NCI-H2029 (cell line): ENCODE measurements at regions not wholly inside any gene's neighbourhood (a gene's known extent, or its start where the extent isn't known, plus 50 kb on each side); places are given as distances from the start of the nearest gene placed in this dataset.

Experiments
- DNase-seq: peaks from one replicate; lab custom pipeline; 2025; lab: John Stamatoyannopoulos, UW

DNA sequence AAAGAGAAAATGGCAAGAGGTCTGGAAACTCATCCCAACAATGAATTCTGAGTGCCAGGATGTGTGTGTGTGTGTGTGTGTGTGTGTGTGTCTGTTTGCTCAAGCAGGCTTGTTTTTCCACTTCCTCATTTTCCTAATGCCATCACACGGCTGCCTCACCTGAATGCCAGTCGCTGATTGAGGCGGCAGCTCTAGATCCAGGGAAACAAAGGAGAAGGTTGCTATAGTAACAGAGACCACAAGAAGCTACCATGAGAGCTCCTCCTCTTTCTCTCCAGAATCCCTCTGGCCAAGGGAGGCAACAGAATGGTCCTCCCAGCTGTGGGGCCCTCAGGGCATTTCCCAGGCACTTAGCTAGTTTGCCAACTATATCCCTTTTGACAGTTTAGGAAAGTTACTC is 241.1 kb upstream of the TSHZ2 start:
- peak; percentile 65 for DNase-seq

DNA sequence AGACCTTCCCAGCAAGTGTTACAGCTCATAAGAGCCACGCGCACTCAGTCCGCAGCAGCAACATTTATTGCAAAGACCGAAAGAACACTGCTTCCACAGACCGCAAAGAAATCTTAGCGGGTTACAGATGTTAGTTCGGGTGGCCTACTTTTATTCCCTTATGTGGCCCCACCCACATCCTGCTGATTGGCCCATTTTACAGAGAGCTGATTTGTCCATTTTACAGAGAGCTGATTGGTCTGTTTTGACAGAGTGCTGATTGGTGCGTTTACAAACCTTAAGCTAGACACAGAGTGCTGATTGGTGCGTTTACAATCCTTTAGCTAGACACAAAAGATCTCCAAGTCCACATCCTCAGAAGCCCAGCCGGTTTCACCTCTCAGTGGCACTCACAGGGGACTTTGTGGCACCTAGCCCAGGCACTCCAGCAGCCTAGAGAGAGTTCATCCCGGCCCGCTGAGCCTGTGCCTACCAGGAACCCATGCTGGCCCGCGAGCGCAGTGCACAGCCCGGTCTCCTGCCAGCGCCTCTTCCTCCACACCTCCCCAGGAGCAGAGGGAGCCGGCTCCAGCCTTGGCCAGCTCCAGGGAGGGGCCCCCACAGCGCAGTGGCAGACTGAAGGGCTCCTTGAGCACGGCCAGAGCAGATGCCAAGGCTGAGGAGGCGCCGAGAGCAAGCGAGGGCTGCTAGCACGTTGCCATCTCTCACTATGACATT is 244.3 kb upstream of the TSHZ2 start:
- no peak for DNase-seq

DNA sequence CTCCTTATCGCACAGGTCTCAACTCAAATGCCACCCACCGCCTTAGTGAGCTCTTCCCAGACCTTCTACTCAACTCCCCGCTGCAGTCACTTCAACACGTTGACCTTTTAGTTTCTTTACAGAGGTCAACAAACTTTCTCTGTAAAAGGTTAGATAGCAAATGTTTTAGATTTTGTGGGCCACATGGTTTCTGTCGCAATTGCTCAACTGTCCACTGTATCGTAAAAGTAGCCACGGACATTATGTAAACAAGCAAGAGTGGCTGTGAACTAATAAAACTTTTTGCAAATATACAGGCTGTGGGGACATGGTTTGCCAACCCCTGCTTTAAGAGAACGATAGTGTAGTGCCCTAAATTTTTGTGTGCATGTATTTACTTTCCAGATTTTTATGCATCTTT is 247.6 kb upstream of the TSHZ2 start:
- DNase-seq = no peak

DNA sequence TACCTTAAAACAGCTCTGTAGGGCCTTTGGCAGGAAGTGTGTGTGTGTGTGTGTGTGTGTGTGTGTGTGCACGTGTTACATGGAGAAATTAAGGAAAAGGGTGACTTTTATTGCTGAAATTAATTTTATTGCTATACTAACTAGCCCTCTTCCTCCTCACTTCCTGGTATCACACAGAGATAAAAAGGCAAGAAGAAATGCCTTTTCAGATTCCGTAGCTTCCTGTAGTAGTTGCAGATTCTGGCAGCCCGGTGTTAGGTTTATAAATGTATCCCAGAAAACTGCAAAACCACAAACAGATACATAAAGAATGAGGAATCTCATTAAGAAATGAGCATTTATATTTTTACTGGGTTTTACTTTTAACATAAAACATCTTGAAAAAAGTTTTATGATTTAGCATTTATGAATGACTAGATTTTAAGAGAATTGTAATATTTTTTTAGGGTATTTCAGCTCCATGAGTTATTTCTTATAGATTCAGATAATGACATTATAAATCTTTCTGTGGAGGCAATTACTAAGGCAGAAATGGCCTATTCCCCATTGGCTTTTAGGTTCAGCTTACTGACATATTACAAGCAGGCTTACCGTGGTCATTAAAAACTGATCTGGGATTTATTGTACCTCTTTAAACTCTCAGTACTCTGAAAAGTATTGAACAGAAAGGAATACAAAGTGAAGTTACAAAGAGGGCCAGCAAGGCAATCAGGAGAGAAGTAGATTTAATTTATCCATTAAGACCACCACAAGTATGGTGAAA is 249.1 kb upstream of the TSHZ2 start:
- DNase-seq = no peak

DNA sequence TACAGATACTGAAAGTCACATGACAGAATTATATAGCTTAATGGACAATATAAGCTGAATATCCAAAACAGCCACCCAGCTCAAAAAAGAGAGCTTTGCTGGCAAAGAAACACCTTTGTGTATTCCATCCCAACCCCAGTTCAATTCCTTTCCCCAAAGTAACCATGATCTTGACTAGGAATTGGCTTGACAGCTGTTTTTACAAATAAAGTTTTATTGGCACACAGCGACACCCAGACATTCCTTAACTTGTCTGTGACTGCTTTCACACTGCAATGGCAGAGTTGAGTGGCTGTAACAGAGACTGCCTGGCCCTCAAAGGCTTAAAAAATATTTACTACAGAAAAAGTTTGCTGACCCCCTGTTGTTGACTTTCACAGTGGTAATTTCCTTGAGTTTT is 264.0 kb upstream of the TSHZ2 start:
- no peak for DNase-seq

DNA sequence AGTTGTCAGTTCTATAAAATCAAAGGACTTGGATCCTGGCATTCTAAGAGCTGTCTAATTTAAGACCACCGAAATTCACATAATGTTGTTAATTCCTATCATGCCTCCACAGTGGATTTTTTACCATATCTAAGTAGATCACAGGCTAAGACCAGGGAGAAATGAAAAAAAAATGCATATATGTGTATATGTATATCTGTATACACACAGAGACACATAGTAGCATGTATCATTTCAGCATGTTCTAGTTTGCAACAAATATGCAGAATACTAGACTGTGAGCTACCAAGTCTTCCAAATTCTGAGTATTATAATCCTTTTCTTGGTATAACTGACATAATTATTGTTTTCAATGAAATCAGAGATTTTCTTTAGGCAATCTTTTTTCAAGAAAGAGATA is 267.6 kb upstream of the TSHZ2 start:
- no peak for DNase-seq

DNA sequence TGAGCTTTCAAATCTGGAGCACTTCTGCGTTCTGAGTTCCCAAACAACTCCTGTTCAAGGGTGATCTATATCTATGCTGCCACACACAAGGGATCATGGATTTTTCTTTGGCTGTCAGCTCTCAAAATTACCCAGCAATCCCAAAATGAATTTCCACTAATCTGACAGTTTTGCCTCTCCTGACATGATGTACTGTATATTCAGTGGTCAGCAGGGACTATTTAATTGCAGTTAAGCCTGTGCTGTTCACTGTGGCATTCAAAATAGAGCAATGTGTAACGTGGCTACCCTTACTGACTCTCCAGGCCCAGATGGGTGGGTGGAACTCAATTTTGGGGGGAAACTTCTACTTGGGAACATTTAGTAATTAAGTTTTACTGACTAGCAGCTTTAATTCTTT is 283.8 kb upstream of the TSHZ2 start:
- no peak for DNase-seq

DNA sequence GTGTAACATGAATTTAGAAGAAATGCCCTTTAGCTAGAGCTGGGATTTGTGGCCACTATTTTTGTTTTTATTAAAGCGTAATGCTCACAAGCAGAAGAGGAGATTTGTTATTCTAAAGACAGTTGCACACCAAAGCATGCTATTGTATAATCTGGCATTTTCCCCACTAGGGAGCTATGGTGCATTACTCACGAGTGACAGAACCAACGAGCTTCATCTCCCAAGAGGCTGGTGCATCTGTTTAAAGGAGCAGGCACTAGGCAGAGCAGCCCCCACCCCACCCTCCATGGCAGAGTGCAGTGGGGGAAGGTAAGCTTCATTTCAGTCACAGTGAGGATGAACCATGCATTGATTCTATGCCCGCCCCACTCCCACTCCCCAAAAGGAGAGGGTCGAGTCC is 287.3 kb upstream of the TSHZ2 start:
- DNase-seq = no peak

DNA sequence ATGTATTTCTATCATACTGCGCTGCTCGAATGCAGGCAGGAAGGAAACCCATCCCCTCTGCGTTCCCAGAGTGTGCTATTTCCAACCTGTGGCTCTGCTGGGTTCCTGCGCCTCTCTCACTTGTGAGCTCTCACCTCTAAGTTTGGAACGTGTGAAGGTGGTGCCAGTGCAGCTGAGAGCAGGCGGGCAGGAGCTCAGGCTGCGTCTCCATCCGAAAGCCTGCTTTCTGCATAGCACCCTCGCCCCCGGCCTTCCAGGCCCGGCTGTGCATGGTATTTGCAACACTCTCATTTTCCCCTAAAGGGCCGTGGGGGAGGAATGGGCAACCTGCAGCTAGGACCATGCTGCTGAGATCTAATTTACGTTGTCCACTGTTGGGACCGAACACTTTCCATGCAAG is 288.0 kb upstream of the TSHZ2 start:
- DNase-seq = no peak

DNA sequence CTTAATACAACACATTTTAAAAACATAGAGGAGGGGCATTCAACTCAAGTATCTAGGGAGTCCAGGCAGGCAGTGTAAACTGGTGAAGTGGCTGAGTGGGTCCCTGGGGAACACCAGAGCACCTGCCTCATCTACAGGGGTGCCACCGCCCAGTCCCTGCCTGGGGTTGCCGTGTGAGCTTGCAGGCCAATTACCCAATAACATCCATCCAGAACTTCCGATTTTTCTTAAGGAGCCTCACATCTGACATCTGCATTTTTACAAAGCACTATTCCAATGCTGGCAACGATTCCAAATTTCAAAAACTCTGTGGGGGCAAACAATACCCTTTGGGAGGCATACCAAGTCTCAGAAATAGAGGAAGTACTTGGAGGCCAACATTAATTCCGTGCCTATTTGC is 288.4 kb upstream of the TSHZ2 start:
- DNase-seq = no peak

DNA sequence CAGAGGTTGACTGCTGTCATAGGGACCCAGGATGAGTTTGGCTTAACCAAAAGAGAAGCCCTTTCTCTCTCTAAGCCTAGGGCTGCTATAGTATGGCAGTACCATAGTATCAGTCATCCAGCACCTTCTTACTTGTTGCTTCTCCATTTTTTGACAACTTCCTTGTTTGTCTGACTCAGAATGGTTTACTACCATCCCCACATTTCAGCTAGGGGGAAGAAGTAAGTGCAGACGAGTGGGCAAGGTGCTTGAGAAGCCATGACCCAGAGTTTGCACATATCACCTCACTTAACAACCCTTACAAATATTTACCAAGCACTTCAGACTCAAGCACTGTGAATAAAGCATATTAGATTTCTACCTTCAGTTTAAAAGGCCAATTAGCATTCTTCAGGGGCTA is 289.9 kb upstream of the TSHZ2 start:
- peak; percentile 95 for DNase-seq

DNA sequence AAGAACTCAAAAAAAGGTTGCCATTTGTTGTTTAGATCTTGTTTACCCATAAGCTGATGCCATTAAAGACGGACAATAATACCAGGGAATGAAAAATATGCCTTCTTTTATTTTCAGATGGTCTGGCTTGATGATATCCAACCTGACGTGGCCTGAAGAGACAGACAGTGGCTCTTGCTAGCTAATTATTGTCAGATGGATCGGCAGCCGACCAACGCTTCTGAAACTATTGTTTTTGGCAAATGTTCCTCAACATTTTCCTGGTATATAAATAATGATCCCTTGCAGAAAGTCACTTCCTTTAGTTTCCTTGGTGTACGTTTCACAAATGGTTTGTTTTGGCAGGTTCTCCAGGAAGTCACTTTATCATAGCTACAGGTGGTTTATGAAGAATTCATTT is 290.9 kb upstream of the TSHZ2 start:
- DNase-seq = peak; percentile 79

DNA sequence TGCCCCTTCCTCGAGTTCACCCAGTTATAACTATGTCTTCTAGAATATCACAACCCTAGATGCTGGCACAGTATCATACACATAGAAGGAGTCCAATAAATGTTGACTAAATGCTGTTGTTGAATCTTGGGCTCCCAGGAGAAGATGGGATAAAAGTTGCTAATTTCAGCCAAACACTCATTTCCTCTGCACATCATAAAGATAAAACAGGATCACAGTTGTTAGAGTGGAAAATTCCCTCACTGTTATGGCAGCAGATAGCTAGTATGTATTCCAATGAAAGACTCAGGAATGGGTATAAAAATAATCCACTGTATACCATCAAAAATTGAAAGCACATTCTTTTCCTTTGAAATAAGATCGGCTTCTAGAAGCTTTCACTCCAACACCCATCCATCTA is 294.9 kb upstream of the TSHZ2 start:
- no peak for DNase-seq

DNA sequence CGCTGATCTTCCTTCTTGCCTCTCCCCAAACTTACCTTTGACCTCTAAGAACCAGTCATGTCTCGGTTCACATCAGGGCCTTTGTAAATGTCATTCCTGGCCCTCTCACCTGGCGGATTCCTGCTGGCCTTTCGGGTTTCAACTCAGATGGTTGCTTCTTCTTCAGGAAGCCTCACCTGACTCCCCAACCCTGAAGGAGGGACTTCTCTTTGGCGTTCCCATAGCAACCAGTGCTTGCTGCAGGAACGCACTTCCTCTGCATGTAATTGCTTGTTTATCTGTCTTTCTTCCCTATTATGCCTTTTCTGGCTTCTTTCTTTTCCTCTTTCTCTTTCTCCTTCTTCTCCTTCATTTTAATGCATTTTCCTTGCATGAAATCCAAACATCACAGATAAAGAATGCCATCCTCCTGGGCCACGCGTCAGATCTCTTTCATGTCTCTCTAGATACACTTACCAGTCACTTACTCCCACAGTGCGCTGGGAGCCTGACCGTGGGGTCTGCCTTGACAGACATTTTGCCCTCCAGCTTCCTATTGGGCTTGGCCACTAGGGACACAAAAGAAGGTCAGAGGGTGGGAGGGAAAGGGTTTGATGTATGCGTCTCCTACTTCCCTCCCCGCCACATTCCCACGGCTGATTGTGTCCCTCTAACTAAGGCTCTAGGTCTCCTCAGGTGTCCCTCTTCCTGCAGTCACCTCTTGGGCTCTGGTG is 295.7 kb upstream of the TSHZ2 start:
- no peak for DNase-seq

DNA sequence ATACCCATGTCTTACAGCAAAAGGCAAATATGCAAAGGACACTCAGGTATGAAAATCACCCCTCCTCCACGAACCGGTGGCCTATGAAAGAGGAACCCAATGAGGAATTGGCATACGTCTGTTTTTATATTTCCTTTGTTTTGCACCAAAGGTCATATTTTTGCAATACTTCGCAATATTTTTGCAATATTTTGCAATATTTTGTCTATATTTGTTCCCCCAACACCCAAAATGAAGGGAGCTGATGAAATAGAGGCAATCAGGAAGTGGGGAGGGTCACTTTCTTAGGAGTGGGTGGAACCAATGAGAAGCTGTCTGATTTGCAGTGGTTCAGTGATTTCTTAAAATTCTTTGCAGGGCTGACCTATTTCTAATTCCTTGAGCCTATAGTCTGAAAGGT is 296.8 kb upstream of the TSHZ2 start:
- DNase-seq = no peak

DNA sequence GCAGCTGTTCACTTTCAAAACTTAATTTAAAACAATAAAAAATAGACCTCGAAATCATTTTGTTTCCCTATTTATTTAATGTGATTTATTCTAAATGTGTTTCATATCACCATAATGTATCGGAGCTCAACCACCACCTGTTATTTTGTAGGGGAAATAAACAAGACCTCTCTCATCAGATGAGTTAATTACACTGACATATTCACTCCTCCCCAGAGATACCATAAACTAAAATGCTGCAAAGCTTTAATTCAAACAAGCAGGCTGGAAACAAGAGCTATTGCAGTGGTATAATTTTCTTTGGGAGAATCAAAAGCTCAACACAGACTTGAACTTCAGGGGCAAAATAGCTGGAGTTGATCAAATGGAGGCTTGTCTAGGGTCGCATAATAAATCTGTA is 303.5 kb upstream of the TSHZ2 start:
- no peak for DNase-seq

DNA sequence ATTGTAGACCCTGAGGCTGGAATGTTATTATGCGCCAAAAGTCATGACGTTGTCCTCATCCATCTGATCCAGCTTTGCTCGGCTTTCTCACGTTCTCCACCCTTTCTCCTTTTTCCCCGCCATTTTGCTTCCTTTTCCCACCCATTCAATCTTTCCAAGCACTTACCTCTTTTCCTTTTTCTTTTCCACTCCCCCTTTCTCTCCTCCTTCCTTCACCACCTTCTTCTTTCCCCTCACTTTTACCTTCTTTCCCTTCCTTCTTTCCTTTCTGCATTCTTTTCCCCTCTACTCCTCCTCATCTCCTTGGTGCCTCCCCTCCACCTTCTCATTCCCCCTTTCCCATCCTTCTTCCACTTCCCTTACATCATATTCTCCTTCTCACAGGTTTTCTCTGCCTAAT is 304.8 kb upstream of the TSHZ2 start:
- no peak for DNase-seq

DNA sequence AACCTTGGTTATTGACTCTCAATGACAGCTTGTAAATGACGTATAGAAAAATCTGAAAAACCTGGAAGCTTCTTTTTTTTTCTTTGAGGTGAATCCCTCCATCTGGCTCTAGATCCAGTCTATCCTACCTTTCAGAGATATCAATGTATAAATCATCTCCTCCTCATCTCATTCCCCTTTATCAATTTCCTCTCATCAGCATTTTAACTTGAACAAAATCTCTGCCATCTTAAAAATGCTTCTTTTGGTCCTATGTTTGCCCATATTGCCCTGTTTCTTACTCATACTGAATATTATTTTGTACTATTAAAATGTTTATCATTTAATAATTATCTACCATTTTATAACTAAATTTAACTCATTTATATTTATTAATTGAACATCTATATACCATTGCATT is 306.7 kb upstream of the TSHZ2 start:
- no peak for DNase-seq

DNA sequence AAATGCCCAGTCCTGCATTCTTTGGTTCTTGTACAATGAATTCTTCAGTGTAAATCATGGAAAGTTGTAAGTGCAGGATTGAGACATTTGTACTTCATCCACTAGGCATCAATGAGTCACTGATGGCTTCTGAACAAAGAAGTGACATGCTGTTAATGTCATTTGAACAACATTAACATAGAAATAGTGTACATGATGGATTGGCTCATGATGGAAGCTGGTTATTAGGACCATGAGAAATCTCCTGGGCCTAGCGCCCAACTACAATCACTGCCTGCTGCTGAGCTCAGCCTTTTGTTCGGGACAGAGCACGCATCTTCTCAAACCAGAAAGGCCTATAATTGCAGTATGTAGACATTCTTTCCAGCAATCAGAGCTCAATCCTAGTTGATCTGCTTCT is 316.8 kb upstream of the TSHZ2 start:
- no peak for DNase-seq

DNA sequence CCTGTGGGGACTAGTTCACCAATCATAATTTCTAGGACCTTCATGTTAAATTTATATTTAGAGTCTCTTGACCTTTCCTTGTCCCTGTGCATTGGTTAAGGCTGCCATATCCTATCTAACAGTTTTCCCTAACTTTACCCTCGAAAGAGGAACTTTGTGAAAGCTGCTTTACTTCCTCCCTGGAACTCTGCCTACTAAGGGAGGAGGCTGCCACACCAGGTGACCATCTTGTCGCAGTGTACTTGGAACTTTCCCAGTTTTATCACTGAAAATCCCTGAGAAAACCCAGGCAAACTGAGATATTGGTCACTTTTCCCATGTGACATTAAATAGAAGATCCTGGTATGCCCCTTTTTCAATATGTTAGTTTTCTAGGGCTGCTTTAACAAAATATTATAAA is 317.6 kb upstream of the TSHZ2 start:
- no peak for DNase-seq

DNA sequence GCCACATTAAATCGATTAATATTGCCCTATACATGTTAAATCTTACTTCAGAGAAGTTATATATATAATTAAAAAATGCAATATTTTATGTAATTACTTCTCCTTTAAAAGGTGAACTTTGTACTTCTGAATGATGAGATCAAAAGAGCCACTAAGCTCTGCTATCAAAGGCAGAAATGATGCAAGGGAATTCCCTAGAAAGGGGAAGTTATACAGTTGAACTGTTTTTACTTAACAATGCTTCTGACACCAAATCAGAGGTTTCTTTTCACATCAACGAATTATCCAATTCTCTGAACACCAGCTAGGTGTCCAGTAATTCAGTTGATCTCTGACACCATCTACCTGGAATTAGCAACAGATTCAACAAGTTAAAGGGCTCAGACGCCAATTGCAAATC is 319.9 kb upstream of the TSHZ2 start:
- no peak for DNase-seq

DNA sequence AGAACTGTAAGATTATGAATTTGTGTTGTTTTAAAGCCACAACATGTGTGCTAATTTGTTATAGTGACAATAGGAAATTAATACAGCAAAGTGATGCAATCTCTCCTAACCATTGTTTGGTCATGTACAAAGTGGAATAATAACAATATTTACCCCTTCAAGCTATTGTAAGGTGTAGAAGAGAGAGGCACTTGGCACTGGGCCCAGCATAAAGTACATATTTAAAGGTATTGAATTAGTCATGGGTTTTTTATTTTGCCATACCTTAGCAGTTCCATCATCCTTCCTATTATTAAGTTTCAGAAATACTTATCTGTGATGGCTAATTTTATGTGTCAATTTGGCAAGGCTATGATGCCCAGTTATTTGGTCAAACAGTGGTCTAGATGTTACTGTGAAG is 322.4 kb upstream of the TSHZ2 start:
- peak; percentile 84 for DNase-seq

DNA sequence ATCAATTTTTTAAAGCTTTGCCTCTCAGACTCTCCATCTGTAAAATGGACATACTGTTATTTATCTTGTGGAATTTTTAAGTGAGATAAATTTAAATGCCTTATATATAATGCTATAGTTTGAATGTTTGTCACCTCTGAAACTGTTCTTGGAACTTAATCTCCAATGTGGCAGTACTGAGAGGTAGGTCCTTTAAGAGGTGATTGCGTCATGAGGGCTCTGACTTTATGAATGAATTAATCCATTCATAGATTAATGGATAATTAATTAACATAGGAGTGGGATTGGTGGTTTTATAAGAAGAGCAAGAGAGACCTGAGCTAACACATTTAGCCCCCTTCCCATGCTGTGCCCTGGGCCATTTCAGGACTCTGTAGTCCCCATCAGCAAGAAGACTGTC is 326.3 kb upstream of the TSHZ2 start:
- no peak for DNase-seq
